ENCODE measurements at regions not wholly inside any gene's neighbourhood (a gene's known extent, or its start where the extent isn't known, plus 50 kb on each side); places are given as distances from the start of the nearest gene placed in this dataset.

- TF ChIP-seq GATA3 (IDR thresholded peaks at IDR 0.05; ENCODE audit: low read depth, low read length) (no peak), GATA2 (IDR thresholded peaks at IDR 0.05; ENCODE audit: low read depth, low read length) (no peak)
Measured at GRCh38 chr1:195941314-195941713, 666.9 kb downstream of the KCNT2 start.
